ENCODE measurements at regions not wholly inside any gene's neighbourhood (a gene's known extent, or its start where the extent isn't known, plus 50 kb on each side); places are given as distances from the start of the nearest gene placed in this dataset.

- in situ Hi-C loops (cut with MboI; ENCODE audit: low sequenced_read_pairs): no loop called here
Observed at GRCh38 chr2:67936969-67937368, 125.8 kb downstream of the C1D start.

GRCh38 chr2:67938053-67938452 lies 124.8 kb downstream of the C1D start:
- in situ Hi-C loops (cut with MboI; ENCODE audit: low sequenced_read_pairs): no loop called here

- in situ Hi-C loops (cut with MboI; ENCODE audit: low sequenced_read_pairs): no loop called here
Observed at GRCh38 chr2:67945056-67945455, 117.7 kb downstream of the C1D start.

GRCh38 chr2:67945940-67946339 lies 116.9 kb downstream of the C1D start:
- in situ Hi-C loops (cut with MboI; ENCODE audit: low sequenced_read_pairs): no loop called here

- in situ Hi-C loops (cut with MboI; ENCODE audit: low sequenced_read_pairs): no loop called here
Observed at GRCh38 chr2:67948057-67948456, 114.7 kb downstream of the C1D start.

- in situ Hi-C loops (cut with MboI; ENCODE audit: low sequenced_read_pairs): no loop called here
Observed at GRCh38 chr2:67948506-67948905, 114.3 kb downstream of the C1D start.

GRCh38 chr2:67950018-67950417 lies 112.8 kb downstream of the C1D start:
- in situ Hi-C loops (cut with MboI; ENCODE audit: low sequenced_read_pairs): no loop called here

- in situ Hi-C loops (cut with MboI; ENCODE audit: low sequenced_read_pairs): no loop called here
Observed at GRCh38 chr2:67950919-67951318, 111.9 kb downstream of the C1D start.

- in situ Hi-C loops (cut with MboI; ENCODE audit: low sequenced_read_pairs): no loop called here
Observed at GRCh38 chr2:67952066-67952465, 110.7 kb downstream of the C1D start.

GRCh38 chr2:67954093-67954748 lies 108.6 kb downstream of the C1D start:
- in situ Hi-C loops (cut with MboI; ENCODE audit: low sequenced_read_pairs): no loop called here

- in situ Hi-C loops (cut with MboI; ENCODE audit: low sequenced_read_pairs): no loop called here
Observed at GRCh38 chr2:67955748-67956603, 106.8 kb downstream of the C1D start.

GRCh38 chr2:67965246-67965645 lies 97.6 kb downstream of the C1D start:
- in situ Hi-C loops (cut with MboI; ENCODE audit: low sequenced_read_pairs): no loop called here

- in situ Hi-C loops (cut with MboI; ENCODE audit: low sequenced_read_pairs): no loop called here
Observed at GRCh38 chr2:67970071-67970470, 92.7 kb downstream of the C1D start.

GRCh38 chr2:67970542-67970941 lies 92.3 kb downstream of the C1D start:
- in situ Hi-C loops (cut with MboI; ENCODE audit: low sequenced_read_pairs): no loop called here

- in situ Hi-C loops (cut with MboI; ENCODE audit: low sequenced_read_pairs): no loop called here
Observed at GRCh38 chr2:67974559-67975430, 88.0 kb downstream of the C1D start.

GRCh38 chr2:67977464-67977863 lies 85.3 kb downstream of the C1D start:
- in situ Hi-C loops (cut with MboI; ENCODE audit: low sequenced_read_pairs): no loop called here

- in situ Hi-C loops (cut with MboI; ENCODE audit: low sequenced_read_pairs): no loop called here
Observed at GRCh38 chr2:67982956-67983355, 79.8 kb downstream of the C1D start.

GRCh38 chr2:67984600-67984999 lies 78.2 kb downstream of the C1D start:
- in situ Hi-C loops (cut with MboI; ENCODE audit: low sequenced_read_pairs): no loop called here

- in situ Hi-C loops (cut with MboI; ENCODE audit: low sequenced_read_pairs): no loop called here
Observed at GRCh38 chr2:67985586-67985985, 77.2 kb downstream of the C1D start.

GRCh38 chr2:67986258-67986657 lies 76.5 kb downstream of the C1D start:
- in situ Hi-C loops (cut with MboI; ENCODE audit: low sequenced_read_pairs): no loop called here
